ENCODE measurements at regions not wholly inside any gene's neighbourhood (a gene's known extent, or its start where the extent isn't known, plus 50 kb on each side); places are given as distances from the start of the nearest gene placed in this dataset.

- no peak for TF ChIP-seq CTCF (IDR thresholded peaks at IDR 0.05)
- TF ChIP-seq POLR2A (IDR thresholded peaks at IDR 0.05), result no peak
Observed at GRCh38 chr2:120600335-120600734, 135.3 kb upstream of the GLI2 start.
